NOMO-1 (cell line): ENCODE measurements at regions not wholly inside any gene's neighbourhood (a gene's known extent, or its start where the extent isn't known, plus 50 kb on each side); places are given as distances from the start of the nearest gene placed in this dataset.
A peak's percentile ranks its signal among the peaks of the same experiment; 100 is the strongest.
"Not testable (repeated sequence)": the region's sequence is repeated elsewhere in the genome, so short reads cannot be mapped to it uniquely, and the experiment has no call there.

Source experiments
- DNase-seq, 2 experiments: peaks; one replicate each; lab custom pipeline; 2025; ENCODE audit not compliant: unreplicated experiment in 2 of 2; lab: John Stamatoyannopoulos, UW

- no peak for DNase-seq
These were observed 175.5 kb upstream of the PTBP2 start for GRCh38 chr1:96545935-96546656.

GRCh38 chr1:96550061-96550460 lies 171.5 kb upstream of the PTBP2 start:
- DNase-seq = no peak

GRCh38 chr1:96552451-96552850 lies 169.1 kb upstream of the PTBP2 start:
- DNase-seq = no peak

GRCh38 chr1:96553811-96554210 lies 167.8 kb upstream of the PTBP2 start:
- DNase-seq = no peak

- DNase-seq = no peak
These were observed 167.2 kb upstream of the PTBP2 start for GRCh38 chr1:96554364-96554763.

GRCh38 chr1:96557336-96557735 lies 164.2 kb upstream of the PTBP2 start:
- no peak for DNase-seq

- DNase-seq = no peak
These were observed 162.9 kb upstream of the PTBP2 start for GRCh38 chr1:96558635-96559034.

GRCh38 chr1:96559181-96559580 lies 162.4 kb upstream of the PTBP2 start:
- no peak for DNase-seq

GRCh38 chr1:96559707-96560596 lies 161.6 kb upstream of the PTBP2 start:
- DNase-seq = peak; percentile 69 to 97

GRCh38 chr1:96562094-96562493 lies 159.5 kb upstream of the PTBP2 start:
- no peak for DNase-seq

- not testable (repeated sequence) for DNase-seq
These were observed 157.2 kb upstream of the PTBP2 start for GRCh38 chr1:96564401-96564800.

- DNase-seq = peak; percentile 32 to 84
These were observed 156.0 kb upstream of the PTBP2 start for GRCh38 chr1:96565546-96565945.

- no peak for DNase-seq
These were observed 152.9 kb upstream of the PTBP2 start for GRCh38 chr1:96568639-96569038.

- no peak for DNase-seq
These were observed 152.3 kb upstream of the PTBP2 start for GRCh38 chr1:96569288-96569687.

- no peak for DNase-seq
These were observed 141.9 kb upstream of the PTBP2 start for GRCh38 chr1:96579636-96580035.

GRCh38 chr1:96580920-96581319 lies 140.7 kb upstream of the PTBP2 start:
- no peak for DNase-seq

GRCh38 chr1:96581772-96582171 lies 139.8 kb upstream of the PTBP2 start:
- DNase-seq = no peak

GRCh38 chr1:96583903-96584302 lies 137.7 kb upstream of the PTBP2 start:
- DNase-seq = no peak

- no peak for DNase-seq
These were observed 134.4 kb upstream of the PTBP2 start for GRCh38 chr1:96587222-96587621.

GRCh38 chr1:96588416-96588995 lies 133.1 kb upstream of the PTBP2 start:
- no peak for DNase-seq

- not testable (repeated sequence) for DNase-seq
These were observed 126.1 kb upstream of the PTBP2 start for GRCh38 chr1:96595530-96595929.
